IMR-90 (cell line): ENCODE measurements at regions not wholly inside any gene's neighbourhood (a gene's known extent, or its start where the extent isn't known, plus 50 kb on each side); places are given as distances from the start of the nearest gene placed in this dataset.

Experiments
- ATAC-seq: fragments of 200-7000 bp; cut with Tn5 transposase; 2 replicates; pipeline ENCODE4 v1.9.1; 2020; ENCODE audit warnings: low read depth, mild to moderate bottlenecking, moderate library complexity
- BruUV-seq: library from RNA; stranded (reverse); fragments of 400-500 nt; replicated peaks from 2 replicates; lab custom pipeline; 2021; lab: Mats Ljungman, UMichigan
- CTCF ChIA-PET: fragments of 300-600 bp; formaldehyde crosslinking; extraction: SDS; loops from one replicate; lab custom pipeline; 2021; ENCODE audit warnings: antibody characterized with exemption; lab: Yijun Ruan, JAX
- POLR2A ChIA-PET: fragments of 300-600 bp; sonication (Branson Sonifier 250); formaldehyde crosslinking; loops from one replicate; lab custom pipeline; 2022; ENCODE audit warnings: antibody characterized with exemption; ENCODE audit not compliant: unreplicated experiment; lab: Charles Lee
- DNase-seq: peaks from one replicate; pipeline ENCODE4 v3.0.0; 2013
- H2AFZ ChIP-seq: replicated peaks from 2 replicates; pipeline ENCODE3; 2013; ENCODE audit warnings: low read length, mild to moderate bottlenecking; ENCODE audit not compliant: poor library complexity
- H2AK5ac ChIP-seq: 2 replicates; pipeline ENCODE4 v1.6.1; 2013; ENCODE audit warnings: low read depth, low read length, inconsistent platforms
- H2AK9ac ChIP-seq: replicated peaks from 2 replicates; pipeline ENCODE3; 2013; ENCODE audit warnings: mild to moderate bottlenecking, low read depth, low read length, moderate library complexity; ENCODE audit not compliant: poor library complexity
- H2BK120ac ChIP-seq: 2 replicates; pipeline ENCODE4 v1.6.1; 2013; ENCODE audit warnings: low read depth, low read length, inconsistent platforms
- H2BK15ac ChIP-seq: 3 replicates; pipeline ENCODE4 v1.6.1; 2013; ENCODE audit warnings: low read depth, low read length, inconsistent platforms
- H2BK20ac ChIP-seq: 2 replicates; pipeline ENCODE4 v1.6.1; 2013; ENCODE audit warnings: low read depth, mild to moderate bottlenecking, inconsistent platforms, low read length, moderate library complexity
- H2BK5ac ChIP-seq: 2 replicates; pipeline ENCODE4 v1.6.1; 2013; ENCODE audit warnings: mild to moderate bottlenecking, low read depth, low read length, inconsistent platforms; ENCODE audit not compliant: poor library complexity, severe bottlenecking
- H3K14ac ChIP-seq: replicated peaks from 2 replicates; pipeline ENCODE4 v1.6.1; 2013; ENCODE audit warnings: low read depth, low read length, inconsistent platforms
- H3K18ac ChIP-seq: 2 replicates; pipeline ENCODE4 v1.6.1; 2013; ENCODE audit warnings: low read depth, low read length, control low read depth
- H3K23ac ChIP-seq: 2 replicates; pipeline ENCODE4 v1.6.1; 2013; ENCODE audit warnings: low read depth, low read length, inconsistent platforms
- H3K27ac ChIP-seq: 2 replicates; pipeline ENCODE4 v1.5.1; 2013; ENCODE audit warnings: mild to moderate bottlenecking, control low read depth, low read length; ENCODE audit not compliant: insufficient read depth
- H3K27me3 ChIP-seq: 2 replicates; pipeline ENCODE4 v1.6.1; 2013; ENCODE audit warnings: low read length; ENCODE audit not compliant: control insufficient read depth, insufficient read depth
- H3K36me3 ChIP-seq: 2 replicates; pipeline ENCODE4 v1.6.1; 2013; ENCODE audit warnings: low read length, mixed read lengths; ENCODE audit not compliant: control insufficient read depth, insufficient read depth
- H3K4ac ChIP-seq: 2 replicates; pipeline ENCODE4 v1.6.1; 2013; ENCODE audit warnings: low read depth, low read length, inconsistent platforms
- H3K4me1 ChIP-seq: 2 replicates; pipeline ENCODE4 v1.6.1; 2013; ENCODE audit warnings: low read length, mixed read lengths; ENCODE audit not compliant: control insufficient read depth, insufficient read depth
- H3K4me2 ChIP-seq: 2 replicates; pipeline ENCODE4 v1.6.1; 2013; ENCODE audit warnings: low read depth, mild to moderate bottlenecking, control low read depth, low read length, moderate library complexity
- H3K4me3 ChIP-seq: 2 replicates; pipeline ENCODE4 v1.5.1; 2013; ENCODE audit warnings: low read depth, mild to moderate bottlenecking, control low read depth, low read length, moderate library complexity; ENCODE audit not compliant: insufficient read depth
- H3K56ac ChIP-seq: 2 replicates; pipeline ENCODE4 v1.6.1; 2013; ENCODE audit warnings: low read length, inconsistent platforms; ENCODE audit not compliant: insufficient read depth; ENCODE audit errors: extremely low read depth
- H3K79me1 ChIP-seq, 2 experiments: 2 replicates each; pipeline ENCODE4 v1.6.1; 2013; ENCODE audit warnings: low read length in 2 of 2, inconsistent platforms in 1 of 2, low read depth in 1 of 2
- H3K9ac ChIP-seq: 2 replicates; pipeline ENCODE4 v1.6.1; 2013; ENCODE audit warnings: low read depth, low read length, control low read depth
- H3K9me1 ChIP-seq: 2 replicates; pipeline ENCODE4 v1.6.1; 2013; ENCODE audit warnings: low read length, inconsistent platforms; ENCODE audit not compliant: insufficient read depth
- H3K9me3 ChIP-seq: 2 replicates; pipeline ENCODE4 v1.6.1; 2013; ENCODE audit warnings: low read length; ENCODE audit not compliant: control insufficient read depth, insufficient read depth
- H4K20me1 ChIP-seq: 2 replicates; pipeline ENCODE4 v1.6.1; 2013; ENCODE audit warnings: low read length, inconsistent platforms; ENCODE audit not compliant: insufficient read depth
- H4K5ac ChIP-seq: 2 replicates; pipeline ENCODE4 v1.6.1; 2013; ENCODE audit warnings: mild to moderate bottlenecking, low read depth, low read length, control low read depth
- H4K8ac ChIP-seq, 2 experiments: 2 replicates each; pipeline ENCODE4 v1.6.1; 2013; ENCODE audit warnings: low read depth in 2 of 2, low read length in 2 of 2, control low read depth in 1 of 2, inconsistent platforms in 1 of 2
- H4K91ac ChIP-seq: 2 replicates; pipeline ENCODE4 v1.6.1; 2013; ENCODE audit warnings: low read depth, low read length, inconsistent platforms; ENCODE audit not compliant: insufficient read depth
- FOS ChIP-seq: fragments of 150-350 bp; IDR thresholded peaks from 2 replicates; pipeline ENCODE4 v1.6.1; 2016; ENCODE audit warnings: low read depth, low read length
- MAFK ChIP-seq: IDR thresholded peaks from 2 replicates; pipeline ENCODE4 v1.6.1; 2012; ENCODE audit warnings: low read depth, low read length, improper control_type of control experiment
- POLR2A ChIP-seq: IDR thresholded peaks from 2 replicates; pipeline ENCODE4 v1.6.1; 2012; ENCODE audit warnings: mild to moderate bottlenecking, low read depth, low read length
- RAD21 ChIP-seq: IDR thresholded peaks from 2 replicates; pipeline ENCODE4 v1.6.1; 2012; ENCODE audit warnings: low read length, improper control_type of control experiment
- WGBS, 2 experiments: methylation state at CpG; one replicate each; pipeline versions ENCODE4 v1.1.5 to v1.1.7; 2013; ENCODE audit warnings: missing lambda C conversion rate in 2 of 2; ENCODE audit not compliant: insufficient read length in 1 of 2; ENCODE audit errors: extremely low coverage in 2 of 2; 5-methylcytosine and 5-hydroxymethylcytosine counted together
- dilution Hi-C: fragments of 300-500 bp; cut with HindIII; formaldehyde crosslinking; loops from one replicate; pipeline ENCODE4 v1.14.3; 2018; ENCODE audit warnings: low sequenced_read_pairs; ENCODE audit not compliant: unreplicated experiment
- in situ Hi-C: fragments of 300-500 bp; cut with MboI; formaldehyde crosslinking; loops from 3 replicates; pipeline ENCODE4 v1.14.3; 2019; ENCODE audit warnings: low sequenced_read_pairs, inconsistent platforms, mixed read lengths
- intact Hi-C: fragments of 100-400 bp; cut with micrococcal nuclease; formaldehyde crosslinking; loops from 2 replicates; pipeline ENCODE4 v1.10.0; 2022
- TF ChIP-seq, protein P1 (sequence below): conservative IDR thresholded peaks from 2 replicates; pipeline ENCODE4 v1.5.1; 2012; ENCODE audit warnings: mild to moderate bottlenecking, low read depth, low read length, improper control_type of control experiment
- TF ChIP-seq, protein P2 (sequence below): fragments of 150-350 bp; IDR thresholded peaks from 2 replicates; pipeline ENCODE4 v1.6.1; 2017; ENCODE audit warnings: mild to moderate bottlenecking, antibody characterized with exemption, low read length, low read depth

DNA sequence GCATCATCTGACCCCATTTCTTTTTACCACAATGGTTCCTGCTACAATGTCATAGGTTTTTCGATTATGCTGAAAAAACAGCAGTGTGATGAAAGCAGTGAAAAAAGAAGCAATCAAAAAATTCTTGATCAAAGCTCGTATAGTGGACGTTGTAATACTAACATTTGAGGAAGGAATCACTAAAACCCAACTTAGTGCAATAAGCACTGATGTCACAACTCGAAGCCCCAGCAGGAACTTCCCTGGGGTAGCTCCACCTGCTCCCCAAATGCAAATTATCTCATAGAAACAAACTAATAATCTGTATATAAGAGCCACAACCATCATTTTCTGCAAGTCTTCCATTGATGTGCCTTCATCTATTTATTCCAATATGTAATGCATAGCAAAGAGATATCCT lies 285.6 kb upstream of the SGK1 start:
- Histone ChIP-seq H2AK5ac (no peak overlapping the region), H2BK5ac (no peak overlapping the region), H4K20me1 (no peaks in the 10 kb centered on the region), H3K4me3 (no peak overlapping the region), H3K79me1 (no peaks in the 10 kb centered on the region), H3K27me3 (no peaks in the 10 kb centered on the region), H3K4me2 (no peak overlapping the region), H3K4ac (no peak overlapping the region), H2AFZ (no peak overlapping the region), H3K18ac (no peak overlapping the region), H3K9me1 (no peaks in the 10 kb centered on the region), H2BK15ac (no peak overlapping the region), H2AK9ac (no peak overlapping the region), H3K4me1 (no peaks in the 10 kb centered on the region), H3K23ac (no peak overlapping the region), H4K8ac (no peak overlapping the region), H2BK120ac (no peak overlapping the region), H4K5ac (no peak overlapping the region), H3K56ac (no peak overlapping the region), H2BK20ac (no peak overlapping the region), H3K27ac (no peak overlapping the region), H3K9me3 (peaks cover 10% of the 10 kb centered on the region), H3K36me3 (no peaks in the 10 kb centered on the region), H3K14ac (no peak overlapping the region), H3K9ac (no peak overlapping the region), H4K91ac (no peak overlapping the region)
- no TSS peak for BruUV-seq
- no peak for TF ChIP-seq POLR2A
- TF ChIP-seq RAD21, result no peak
- no peak for TF ChIP-seq FOS
- TF ChIP-seq, protein P1, sequence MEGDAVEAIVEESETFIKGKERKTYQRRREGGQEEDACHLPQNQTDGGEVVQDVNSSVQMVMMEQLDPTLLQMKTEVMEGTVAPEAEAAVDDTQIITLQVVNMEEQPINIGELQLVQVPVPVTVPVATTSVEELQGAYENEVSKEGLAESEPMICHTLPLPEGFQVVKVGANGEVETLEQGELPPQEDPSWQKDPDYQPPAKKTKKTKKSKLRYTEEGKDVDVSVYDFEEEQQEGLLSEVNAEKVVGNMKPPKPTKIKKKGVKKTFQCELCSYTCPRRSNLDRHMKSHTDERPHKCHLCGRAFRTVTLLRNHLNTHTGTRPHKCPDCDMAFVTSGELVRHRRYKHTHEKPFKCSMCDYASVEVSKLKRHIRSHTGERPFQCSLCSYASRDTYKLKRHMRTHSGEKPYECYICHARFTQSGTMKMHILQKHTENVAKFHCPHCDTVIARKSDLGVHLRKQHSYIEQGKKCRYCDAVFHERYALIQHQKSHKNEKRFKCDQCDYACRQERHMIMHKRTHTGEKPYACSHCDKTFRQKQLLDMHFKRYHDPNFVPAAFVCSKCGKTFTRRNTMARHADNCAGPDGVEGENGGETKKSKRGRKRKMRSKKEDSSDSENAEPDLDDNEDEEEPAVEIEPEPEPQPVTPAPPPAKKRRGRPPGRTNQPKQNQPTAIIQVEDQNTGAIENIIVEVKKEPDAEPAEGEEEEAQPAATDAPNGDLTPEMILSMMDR, result no peak
- TF ChIP-seq, protein P2, sequence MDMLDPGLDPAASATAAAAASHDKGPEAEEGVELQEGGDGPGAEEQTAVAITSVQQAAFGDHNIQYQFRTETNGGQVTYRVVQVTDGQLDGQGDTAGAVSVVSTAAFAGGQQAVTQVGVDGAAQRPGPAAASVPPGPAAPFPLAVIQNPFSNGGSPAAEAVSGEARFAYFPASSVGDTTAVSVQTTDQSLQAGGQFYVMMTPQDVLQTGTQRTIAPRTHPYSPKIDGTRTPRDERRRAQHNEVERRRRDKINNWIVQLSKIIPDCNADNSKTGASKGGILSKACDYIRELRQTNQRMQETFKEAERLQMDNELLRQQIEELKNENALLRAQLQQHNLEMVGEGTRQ, result no peak
- no peak for TF ChIP-seq MAFK
- DNase-seq (no peak), ATAC-seq (no peak)
- ChIA-PET CTCF (no interaction called here), POLR2A (no interaction called here)
- intact Hi-C loops (no loop called here), in situ Hi-C loops (no loop called here), dilution Hi-C loops (no loop called here)
- WGBS, 2 experiments, result 100% methylated on average over 1 of the region's 4 CpGs; no CpG with 5 or more reads in 1 of the 2 experiments
